ENCODE measurements at regions not wholly inside any gene's neighbourhood (a gene's known extent, or its start where the extent isn't known, plus 50 kb on each side); places are given as distances from the start of the nearest gene placed in this dataset.
"Not testable (repeated sequence)": the region's sequence is repeated elsewhere in the genome, so short reads cannot be mapped to it uniquely, and the experiment has no call there.

DNA sequence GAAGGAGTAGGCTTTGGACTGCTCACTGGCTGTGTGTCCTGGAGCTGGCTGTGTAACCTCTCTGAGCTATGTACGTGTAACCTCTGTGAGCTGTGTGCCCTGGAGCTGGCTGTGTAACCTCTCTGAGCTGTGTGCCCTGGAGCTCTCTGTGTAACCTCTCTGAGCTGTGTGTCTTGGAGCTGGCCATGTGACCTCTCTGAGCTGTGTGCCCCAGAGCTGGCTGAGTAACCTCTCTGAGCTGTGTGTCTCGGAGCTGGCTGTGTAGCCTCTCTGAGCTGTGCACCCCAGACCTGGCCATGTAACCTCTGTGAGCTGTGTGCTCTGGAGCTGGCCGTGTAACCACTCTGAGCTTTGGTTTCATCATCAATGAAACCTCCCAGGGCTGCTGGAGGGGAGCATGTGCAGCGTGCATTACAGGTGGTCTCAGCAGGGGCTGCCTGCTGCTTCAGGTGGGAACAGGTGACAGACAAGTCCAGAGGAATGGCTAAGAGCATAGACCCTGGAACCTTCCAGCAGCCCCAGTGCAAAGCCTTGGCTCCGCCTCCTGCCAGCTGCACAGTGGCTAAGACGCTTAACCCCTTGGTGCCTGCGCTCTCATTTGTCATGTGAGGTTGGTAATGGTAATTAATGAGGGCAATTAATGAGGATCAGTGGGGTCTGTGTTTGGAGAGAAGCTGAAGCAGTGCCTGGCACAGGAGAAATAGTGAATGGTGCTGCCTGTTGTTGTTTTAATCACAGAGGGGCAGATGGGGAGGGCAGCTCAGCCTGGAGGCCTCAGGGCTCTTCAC, 86.7 kb downstream of the KATNIP start:
- ATAC-seq (no peak), DNase-seq (no peak)
- intact Hi-C loops (cut with DNase I): loop anchor here (10.0 kb wide), 3 partner anchors 128 to 428 kb away; partner anchors contain the start of gene GSG1L (in 2 of the 2)

DNA sequence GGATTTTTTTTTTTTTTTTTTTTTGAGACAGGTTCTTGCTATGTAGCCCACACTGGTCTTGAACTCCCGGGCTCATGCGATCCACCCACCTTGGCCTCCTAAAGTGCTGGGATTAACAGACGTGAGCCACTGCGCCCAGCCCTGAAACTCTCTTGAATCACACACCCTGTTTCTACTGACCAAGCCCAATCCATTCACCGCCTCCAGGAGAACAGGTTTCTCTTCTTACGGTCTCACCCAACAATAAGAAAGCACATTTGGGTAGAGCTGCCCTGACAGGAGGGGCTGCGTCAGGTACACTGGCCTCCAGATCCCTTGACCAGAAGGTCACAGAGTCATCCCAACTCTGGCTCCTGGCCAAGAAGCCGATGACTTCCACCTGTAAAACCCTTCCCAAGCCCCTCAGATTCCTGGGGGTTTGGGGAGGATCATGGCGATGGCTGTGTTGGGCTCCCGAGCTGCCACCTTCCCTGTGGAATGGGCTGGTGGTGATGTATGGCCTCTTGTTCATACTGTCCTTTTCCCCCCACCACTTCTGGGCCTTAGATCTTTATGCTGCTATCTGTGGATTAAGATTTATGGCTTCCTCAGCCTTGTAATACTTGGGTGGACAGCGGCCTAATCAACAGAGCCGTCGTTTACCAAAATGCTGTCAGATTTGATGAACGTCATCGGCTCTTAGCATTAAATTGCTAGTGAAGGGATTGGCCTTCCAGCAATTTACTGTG, 89.1 kb downstream of the KATNIP start:
- DNase-seq (no peak), ATAC-seq (no peak)
- intact Hi-C loops (cut with DNase I): loop anchor here (10.0 kb wide), 3 partner anchors 126 to 426 kb away; partner anchors contain the start of gene GSG1L (in 2 of the 2)

DNA sequence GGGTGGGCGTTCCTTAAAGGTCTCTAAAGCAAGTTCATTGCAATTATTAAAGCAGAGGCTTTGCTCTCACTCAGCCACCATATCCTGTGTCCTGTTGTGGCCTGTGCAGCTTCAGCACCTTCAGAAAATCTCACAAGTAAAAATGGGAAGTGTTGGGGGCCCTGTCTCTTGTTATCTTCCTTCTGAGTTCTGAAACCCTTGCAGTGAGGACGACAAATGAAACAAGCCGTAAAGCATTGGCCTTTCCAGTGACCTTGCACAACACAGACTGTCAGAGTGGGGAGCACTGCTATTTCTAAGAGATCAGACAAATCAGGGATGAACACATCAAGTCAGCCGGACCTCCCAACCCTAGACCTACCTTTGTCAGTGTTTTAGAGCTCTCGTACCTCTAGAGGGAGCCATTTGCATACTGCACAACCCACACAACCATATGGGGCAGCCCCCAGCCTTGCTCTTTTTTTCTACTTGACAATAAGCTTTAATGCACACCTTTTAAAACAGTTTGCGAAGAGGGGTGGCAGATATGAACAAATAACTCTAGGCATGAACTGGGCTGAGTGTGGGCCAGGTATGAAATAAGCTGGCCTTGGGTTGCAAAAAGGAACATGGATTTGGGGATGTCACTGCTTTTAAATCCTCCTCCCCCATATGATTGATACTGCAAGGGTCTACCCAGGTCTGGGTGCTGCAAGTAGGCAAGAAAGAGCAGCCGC, 89.8 kb downstream of the KATNIP start:
- DNase-seq (no peak), ATAC-seq (peak; percentile 77 to 80)
- intact Hi-C loops (cut with DNase I): loop anchor here (10.0 kb wide), 4 partner anchors 125 to 425 kb away; partner anchors contain the start of gene GSG1L (in 2 of the 2)

DNA sequence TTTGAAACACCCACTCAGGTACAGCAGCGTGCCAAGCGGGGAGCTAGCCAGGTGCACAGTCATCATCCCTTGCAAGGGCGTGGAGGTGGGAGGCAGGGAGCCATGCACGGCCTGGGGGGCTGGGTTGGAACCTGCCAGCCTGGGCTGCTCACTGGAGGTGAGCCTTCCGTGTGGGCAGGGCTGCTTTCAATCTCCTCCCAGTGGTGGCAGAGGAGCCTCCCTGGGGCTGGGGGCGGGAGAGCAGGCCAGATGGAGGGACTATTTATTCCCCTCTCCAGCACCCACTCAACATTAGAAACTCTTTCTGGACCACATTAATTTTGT, 90.3 kb downstream of the KATNIP start:
- intact Hi-C loops (cut with DNase I): loop anchor here in 1 of 2 donors (10.0 kb wide), 1 partner anchor 225 kb away; no protein-coding TSS in a partner anchor
- DNase-seq (no peak), ATAC-seq (peak; percentile 45 to 85)

DNA sequence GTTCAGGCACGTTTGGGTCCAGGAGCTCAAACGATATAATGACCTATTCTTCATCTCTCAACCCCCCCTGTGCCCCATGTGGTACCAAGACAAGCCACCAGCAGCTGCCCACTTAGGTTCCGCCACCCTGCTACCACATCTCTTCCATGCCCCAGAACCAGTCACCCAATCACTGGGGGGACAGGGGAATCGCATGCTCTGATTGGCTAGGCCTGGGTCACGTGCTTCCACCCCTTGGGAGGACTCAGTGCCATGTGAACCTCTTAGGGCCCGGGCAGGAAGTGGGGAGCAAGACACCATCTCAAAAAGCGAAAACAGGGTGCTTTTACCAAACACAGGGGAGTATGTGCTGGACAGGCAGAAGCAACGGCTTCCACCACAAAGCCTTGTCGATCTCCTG, 91.3 kb downstream of the KATNIP start:
- DNase-seq: no peak
- ATAC-seq: no peak
- intact Hi-C loops (cut with DNase I): loop anchor here in 1 of 2 donors (10.0 kb wide), 1 partner anchor 224 kb away; no protein-coding TSS in a partner anchor

DNA sequence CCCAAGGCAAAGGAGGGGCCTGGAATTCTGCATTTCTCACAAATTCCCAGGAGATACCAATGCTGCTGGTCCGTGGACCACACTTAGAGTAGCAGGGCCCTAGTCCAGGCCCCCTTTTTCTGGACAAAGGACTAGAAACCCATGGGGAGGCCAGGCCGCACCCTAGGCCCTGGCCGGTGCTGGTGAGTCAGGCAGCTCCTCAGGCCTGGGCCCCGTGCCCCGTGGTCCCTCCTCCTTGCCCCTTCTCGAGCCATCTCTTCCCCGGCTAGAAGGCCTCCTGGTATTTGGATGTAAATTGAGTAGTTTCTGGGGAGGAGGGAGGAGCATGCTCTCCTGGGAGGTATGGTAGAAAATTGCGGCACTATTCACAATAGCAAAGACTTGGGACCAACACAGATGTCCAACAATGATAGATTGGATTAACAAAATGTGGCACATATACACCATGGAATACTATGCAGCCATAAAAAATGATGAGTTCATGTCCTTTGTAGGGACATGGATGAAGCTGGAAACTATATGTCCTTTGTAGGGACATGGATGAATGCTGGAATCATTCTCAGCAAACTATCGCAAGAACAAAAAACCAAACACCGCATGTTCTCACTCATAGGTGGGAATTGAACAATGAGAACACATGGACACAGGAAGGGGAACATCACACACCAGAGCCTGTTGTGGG, 91.9 kb downstream of the KATNIP start:
- intact Hi-C loops (cut with DNase I): loop anchor here in 1 of 2 donors (10.0 kb wide), 1 partner anchor 223 kb away; no protein-coding TSS in a partner anchor
- DNase-seq, ATAC-seq: not testable (repeated sequence)

DNA sequence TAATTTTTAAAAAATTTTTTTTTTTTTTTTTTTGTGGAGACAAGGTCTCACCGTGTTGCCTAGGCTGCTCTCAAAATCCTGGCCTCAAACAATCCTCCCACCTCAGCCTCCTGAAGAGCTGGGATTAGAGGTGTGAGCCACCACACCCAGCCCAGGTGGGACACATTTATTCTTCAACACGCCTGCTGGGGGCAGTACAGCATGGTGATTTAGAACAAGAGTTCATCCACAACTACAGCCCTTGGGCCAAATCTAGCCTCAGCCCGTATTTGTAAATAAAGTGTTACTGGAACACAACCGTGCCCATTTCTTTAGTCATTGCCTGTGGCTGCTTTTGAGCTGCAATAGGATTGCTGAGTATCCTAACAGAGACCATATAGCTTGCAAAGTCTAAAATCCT, 92.8 kb downstream of the KATNIP start:
- intact Hi-C loops (cut with DNase I): loop anchor here in 1 of 2 donors (10.0 kb wide), 1 partner anchor 222 kb away; no protein-coding TSS in a partner anchor
- DNase-seq: no peak
- no peak for ATAC-seq

DNA sequence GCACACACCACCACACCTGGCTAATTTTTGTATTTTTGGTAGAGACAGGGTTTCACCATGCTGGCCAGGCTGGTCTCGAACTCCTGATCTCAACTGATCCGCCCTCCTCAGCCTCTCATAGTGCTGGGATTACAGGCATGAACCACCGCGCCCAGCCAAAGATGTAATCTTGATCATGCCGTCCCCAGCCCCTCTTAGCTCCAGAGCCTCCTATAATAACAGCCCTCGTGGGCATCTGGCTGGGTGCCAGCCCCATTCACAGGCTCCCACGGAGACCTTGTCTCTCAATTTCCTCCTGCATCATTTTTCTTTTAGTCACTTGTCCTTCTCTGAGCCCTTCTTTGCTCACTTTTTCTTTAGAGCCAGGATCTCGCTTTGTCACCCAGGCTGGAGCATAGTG, 94.2 kb downstream of the KATNIP start:
- DNase-seq (no peak), ATAC-seq (no peak)
- intact Hi-C loops (cut with DNase I): loop anchor here in 1 of 2 donors (10.0 kb wide), 1 partner anchor 221 kb away; no protein-coding TSS in a partner anchor

DNA sequence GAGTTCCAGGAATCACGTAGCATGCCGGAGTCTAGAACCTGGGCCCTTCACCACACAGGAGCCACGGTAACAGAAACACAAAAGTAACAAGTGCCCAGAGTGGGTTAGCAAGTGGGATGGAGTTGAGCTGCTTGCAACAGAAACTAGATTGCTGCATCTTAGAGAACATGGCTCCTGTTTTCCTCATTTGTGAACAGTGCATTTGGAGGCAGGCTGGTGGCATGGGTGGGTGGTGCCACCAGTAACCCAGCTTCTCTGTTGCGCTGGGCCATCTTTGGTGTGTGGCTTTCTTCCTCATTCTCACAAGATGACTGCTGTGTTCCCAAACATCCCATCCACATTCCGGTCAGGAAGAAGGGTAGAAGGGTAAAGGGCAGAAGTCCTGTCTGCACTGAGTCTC, 95.5 kb downstream of the KATNIP start:
- intact Hi-C loops (cut with DNase I): loop anchor here (1.0 to 10.0 kb wide), 2 partner anchors 219 to 228 kb away; no protein-coding TSS in a partner anchor
- ATAC-seq: no peak
- DNase-seq: no peak

DNA sequence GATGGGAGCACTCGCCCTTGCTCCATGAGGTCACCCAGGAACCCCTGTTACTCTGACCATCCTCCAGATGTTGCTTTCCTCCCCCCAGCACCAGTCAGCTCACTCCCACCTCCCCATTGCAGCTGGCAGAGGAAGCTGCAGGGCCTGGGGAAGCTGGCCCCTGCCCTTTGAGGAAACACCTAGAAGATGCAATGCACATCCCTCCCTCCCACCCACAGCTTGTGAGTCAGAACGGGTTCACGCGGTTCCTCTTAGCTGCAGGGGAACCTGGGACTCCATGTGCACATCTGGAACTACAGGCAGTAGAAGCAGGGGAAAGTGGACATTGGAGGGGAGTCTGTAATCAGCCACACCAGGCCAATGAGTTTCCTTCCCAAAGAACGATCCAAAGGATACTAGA, 96.9 kb downstream of the KATNIP start:
- ATAC-seq: no peak
- intact Hi-C loops (cut with DNase I): loop anchor here in 1 of 2 donors (10.0 kb wide), 1 partner anchor 218 kb away; no protein-coding TSS in a partner anchor
- no peak for DNase-seq

DNA sequence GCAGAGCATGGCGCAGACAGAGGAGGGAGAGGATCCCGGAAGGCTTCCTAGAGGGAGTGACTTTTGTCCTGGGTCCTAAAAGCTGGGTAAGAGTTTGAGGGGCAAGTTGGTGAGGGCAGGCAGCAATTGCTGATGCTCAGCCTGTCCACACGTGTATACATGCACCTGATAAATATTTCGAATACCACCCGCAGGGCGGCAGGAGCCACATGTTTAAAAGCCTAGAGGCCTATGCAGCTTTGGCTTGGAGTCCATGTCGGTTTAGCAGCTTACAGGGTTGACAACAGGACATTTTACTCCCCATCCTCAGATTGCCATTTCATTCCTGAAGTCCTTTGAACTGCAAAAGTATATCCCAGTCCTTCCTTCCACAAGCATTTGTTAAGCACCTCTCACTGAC, 99.1 kb downstream of the KATNIP start:
- ATAC-seq: no peak
- intact Hi-C loops (cut with DNase I): loop anchor here in 1 of 2 donors (10.0 kb wide), 1 partner anchor 216 kb away; no protein-coding TSS in a partner anchor
- no peak for DNase-seq

DNA sequence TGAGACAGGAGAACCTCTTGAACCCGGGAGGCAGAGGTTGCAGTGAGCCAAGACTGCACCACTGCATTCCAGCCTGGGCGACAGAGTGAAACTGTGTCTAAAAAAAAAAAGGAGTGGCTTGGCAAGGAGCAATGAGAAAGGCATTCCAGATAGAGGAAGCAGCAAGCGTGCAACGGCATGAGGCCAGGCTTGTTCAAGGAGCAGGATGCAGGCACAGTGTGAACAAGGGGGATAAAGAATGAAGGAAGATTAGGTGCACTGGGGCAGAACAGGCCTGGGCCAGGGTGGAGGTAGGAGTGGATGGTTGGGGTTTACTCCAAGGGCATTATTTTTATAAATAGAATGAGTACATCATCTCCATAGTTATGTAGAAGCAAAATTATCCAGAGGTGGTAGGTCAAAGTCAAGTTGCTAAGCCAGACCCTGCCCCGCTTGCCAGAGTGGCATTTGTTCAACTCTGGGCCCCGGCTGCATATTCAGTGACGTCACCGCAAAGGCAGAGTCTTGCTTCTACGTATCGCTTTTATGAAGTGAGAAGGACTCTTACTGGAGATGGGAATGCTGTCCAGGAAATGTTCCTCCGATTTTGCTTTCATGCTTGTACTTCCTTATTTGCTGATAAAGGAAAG, 100.2 kb downstream of the KATNIP start:
- peak; percentile 23 to 71 for ATAC-seq
- no peak for DNase-seq
- intact Hi-C loops (cut with DNase I): no loop called here

DNA sequence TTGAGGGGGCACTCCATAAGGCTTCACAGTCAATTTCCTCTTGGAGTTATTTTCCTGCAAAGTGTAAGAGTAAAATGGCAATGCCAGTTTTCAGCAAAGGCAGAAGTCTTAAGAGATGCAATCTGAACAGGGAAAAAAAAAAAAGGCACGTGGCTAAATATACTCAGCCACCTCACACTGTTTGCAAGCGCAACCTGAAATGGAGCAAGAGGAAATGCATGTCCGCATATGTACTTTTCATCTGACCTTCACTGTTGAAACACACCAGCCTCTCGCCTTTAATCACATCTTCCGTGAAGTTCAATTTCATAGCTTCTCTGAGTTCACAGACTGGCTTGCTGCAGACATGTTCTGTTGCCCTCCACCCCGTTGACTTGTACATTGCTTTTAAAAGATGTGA, 101.4 kb downstream of the KATNIP start:
- DNase-seq (no peak), ATAC-seq (no peak)
- intact Hi-C loops (cut with DNase I): no loop called here

DNA sequence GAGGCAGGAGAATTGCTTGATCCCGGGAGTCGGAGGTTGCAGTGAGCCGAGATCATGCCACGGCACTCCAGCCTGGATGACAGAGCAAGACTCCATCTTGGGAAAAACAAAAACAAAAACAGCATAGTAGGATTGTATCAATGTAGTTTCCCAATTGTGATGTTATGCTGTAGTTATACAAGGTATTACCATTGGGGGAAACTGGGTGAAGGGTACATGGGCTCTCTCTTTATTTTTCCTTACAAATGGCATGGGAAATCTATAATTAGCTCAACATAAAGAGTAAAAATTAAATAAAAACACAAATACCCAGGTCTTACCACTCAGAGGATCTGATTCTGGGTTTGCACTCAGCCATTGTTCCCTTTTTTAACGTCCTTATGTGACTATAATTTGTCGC, 107.9 kb downstream of the KATNIP start:
- intact Hi-C loops (cut with DNase I): no loop called here
- ATAC-seq (no peak), DNase-seq (no peak)

DNA sequence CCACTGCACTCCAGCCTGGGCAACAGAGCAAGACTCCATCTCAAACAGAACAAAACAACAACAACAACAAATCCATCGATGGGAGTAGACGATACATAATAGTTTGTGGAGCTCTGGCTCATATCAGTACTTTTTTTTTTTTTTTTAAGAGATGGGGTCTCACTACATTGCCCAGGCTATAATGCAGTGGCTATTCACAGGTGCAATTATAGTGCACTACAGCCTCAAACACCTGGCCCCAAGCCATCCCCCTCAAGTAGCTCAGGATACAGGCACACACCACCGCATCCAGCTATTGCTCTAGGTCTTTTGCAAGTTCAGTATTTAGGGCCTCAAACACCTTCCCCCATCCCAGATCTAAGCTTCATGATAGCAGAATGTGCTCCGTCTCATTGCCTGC, 110.6 kb downstream of the KATNIP start:
- DNase-seq: no peak
- no peak for ATAC-seq
- intact Hi-C loops (cut with DNase I): no loop called here

DNA sequence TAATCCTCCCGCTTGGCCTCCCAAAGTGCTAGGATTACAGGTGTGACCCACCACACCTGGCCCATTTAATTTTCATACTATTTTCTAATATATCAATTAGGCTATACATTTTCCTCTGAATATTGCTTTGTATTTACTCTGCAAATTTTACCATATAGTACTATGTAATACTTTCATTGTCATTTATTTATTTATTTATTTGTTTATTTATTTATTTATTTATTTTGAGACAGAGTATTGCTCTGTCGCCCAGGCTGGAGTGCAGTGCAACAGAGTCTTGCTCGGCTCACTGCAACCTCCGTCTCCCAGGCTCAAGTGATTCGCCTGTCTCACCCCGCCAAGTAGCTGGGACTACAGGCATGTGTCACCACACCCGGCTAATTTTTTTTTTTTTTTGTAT, 113.3 kb downstream of the KATNIP start:
- DNase-seq; intact Hi-C loops (cut with DNase I); ATAC-seq: not testable (repeated sequence)

DNA sequence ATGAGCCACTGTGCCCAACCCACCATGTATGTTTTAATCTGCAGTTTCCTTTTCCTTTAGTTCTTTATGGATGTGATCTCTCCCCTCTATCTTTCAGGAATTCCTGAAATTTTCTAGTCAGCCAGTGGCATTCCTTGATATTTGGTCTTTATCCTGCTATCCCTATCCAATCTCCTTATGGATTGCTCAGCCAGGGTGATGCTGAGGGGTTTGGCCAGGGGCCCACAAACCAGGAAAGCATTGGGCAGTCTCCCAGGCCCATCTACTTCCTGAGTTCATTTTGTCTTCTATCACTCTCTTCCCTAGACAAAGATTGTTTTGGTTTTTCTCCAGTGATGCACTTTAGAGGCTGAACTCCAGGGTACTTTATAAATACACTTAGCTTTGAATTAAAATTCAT, 115.9 kb downstream of the KATNIP start:
- ATAC-seq (no peak), DNase-seq (no peak)
- intact Hi-C loops (cut with DNase I): no loop called here

DNA sequence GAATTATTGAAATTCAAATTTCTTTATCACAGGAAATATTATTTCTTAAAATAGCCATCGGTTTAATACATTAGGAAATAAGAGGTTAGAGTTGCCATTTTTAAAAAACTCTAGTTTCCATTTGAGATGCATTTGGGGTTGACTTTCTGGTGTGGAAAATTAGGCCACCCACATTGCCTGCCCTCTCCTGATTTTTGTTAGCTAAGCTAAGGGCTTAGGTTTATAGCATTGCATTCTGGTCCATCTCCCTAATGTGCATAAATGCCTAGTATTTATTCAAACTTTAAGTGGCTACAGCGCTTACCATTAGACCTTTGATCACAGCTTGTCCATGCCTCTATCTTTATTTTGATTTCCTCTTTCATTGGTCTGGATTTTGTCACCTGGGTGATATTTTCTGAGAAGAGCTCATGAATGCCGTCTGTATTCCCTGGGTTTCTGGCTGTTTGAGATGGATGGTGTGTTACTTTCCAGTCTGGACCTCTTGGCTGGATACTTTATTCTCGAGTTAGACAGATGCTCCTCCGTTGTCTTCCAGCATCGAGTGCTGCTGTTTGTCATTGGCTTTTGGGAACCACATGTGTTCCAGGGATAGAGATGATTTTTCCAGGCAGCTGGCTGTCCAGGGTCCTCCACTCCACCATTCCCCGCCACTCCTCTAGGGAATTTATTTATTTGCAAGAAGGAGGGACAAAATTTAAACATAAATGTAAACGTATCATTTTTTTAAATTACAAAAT, 120.3 kb downstream of the KATNIP start:
- no peak for ATAC-seq
- intact Hi-C loops (cut with DNase I): no loop called here

More for the DNA sequence above, 120.3 kb downstream of the KATNIP start:
- no peak for DNase-seq

Measured in left cardiac atrium (tissue), 4 donors.